SK-N-SH (cell line): ENCODE measurements at regions not wholly inside any gene's neighbourhood (a gene's known extent, or its start where the extent isn't known, plus 50 kb on each side); places are given as distances from the start of the nearest gene placed in this dataset.

Experiments used
- CTCF ChIP-seq: fragments of 200-600 bp; sonication (generic); IDR thresholded peaks from 2 replicates; pipeline ENCODE4 v1.6.1; 2017; ENCODE audit warnings: antibody characterized with exemption, mild to moderate bottlenecking, moderate library complexity
- GABPA ChIP-seq: IDR thresholded peaks from 2 replicates; pipeline ENCODE4 v1.4.0; 2012; ENCODE audit warnings: low read depth, mild to moderate bottlenecking
- POLR2AphosphoS5 ChIP-seq: IDR thresholded peaks from 2 replicates; pipeline ENCODE4 v1.6.1; 2012; ENCODE audit warnings: low read depth, low read length

- no peak for TF ChIP-seq GABPA
- no peak for TF ChIP-seq CTCF
- TF ChIP-seq POLR2AphosphoS5 = no peak
Measured at GRCh38 chr16:54366943-54367342, 80.4 kb upstream of the IRX3 start.
